ENCODE measurements at regions not wholly inside any gene's neighbourhood (a gene's known extent, or its start where the extent isn't known, plus 50 kb on each side); places are given as distances from the start of the nearest gene placed in this dataset.

GRCh38 chr14:106055289-106055688, 528.9 kb downstream of the TMEM121 start:
- H3F3A ChIP-seq (ENCODE audit: control insufficient read depth, insufficient read depth): no peaks in the 10 kb centered on the region

GRCh38 chr14:106058342-106058741, 532.0 kb downstream of the TMEM121 start:
- H3K4me1 ChIP-seq (ENCODE audit: control insufficient read depth, low read length): peaks cover 18% of the 10 kb centered on the region
- H4K20me1 ChIP-seq (ENCODE audit: control insufficient read depth, insufficient read depth, low read depth, low read length): no peaks in the 10 kb centered on the region
- no peak overlapping the region for H3K4me2 ChIP-seq (ENCODE audit: low read length)
- no peaks in the 10 kb centered on the region for H3K9me3 ChIP-seq (ENCODE audit: control insufficient read depth, insufficient read depth, low read length)
- H3K4me3 ChIP-seq (ENCODE audit: low read length): no peak overlapping the region
- no peaks in the 10 kb centered on the region for H3K36me3 ChIP-seq (ENCODE audit: control insufficient read depth, low read length)
- H3K27me3 ChIP-seq (ENCODE audit: control insufficient read depth, low read length): no peaks in the 10 kb centered on the region
- no peak for TF ChIP-seq CTCF (IDR thresholded peaks at IDR 0.05; ENCODE audit: low read depth, low read length, poor library complexity, severe bottlenecking)
- no peak for TF ChIP-seq EZH2phosphoT487 (IDR thresholded peaks at IDR 0.05; ENCODE audit: borderline replicate concordance, low read length)
- H3K27ac ChIP-seq (ENCODE audit: low read depth, low read length): no peak overlapping the region
- H3F3A ChIP-seq (ENCODE audit: control insufficient read depth, insufficient read depth): no peaks in the 10 kb centered on the region
- no peaks in the 10 kb centered on the region for H3K9me2 ChIP-seq (replicated peaks; ENCODE audit: control insufficient read depth, low read length)
- no peaks in the 10 kb centered on the region for H3K79me2 ChIP-seq (ENCODE audit: control insufficient read depth, low read length)

More at GRCh38 chr14:106055289-106055688, 528.9 kb downstream of the TMEM121 start:
- TF ChIP-seq EZH2phosphoT487 (IDR thresholded peaks at IDR 0.05; ENCODE audit: borderline replicate concordance, low read length) (no peak), CTCF (IDR thresholded peaks at IDR 0.05; ENCODE audit: low read depth, low read length, poor library complexity, severe bottlenecking) (no peak)
- Histone ChIP-seq H3K27ac (ENCODE audit: low read depth, low read length) (no peak overlapping the region), H3K79me2 (ENCODE audit: control insufficient read depth, low read length) (no peaks in the 10 kb centered on the region), H3K9me3 (ENCODE audit: control insufficient read depth, insufficient read depth, low read length) (no peaks in the 10 kb centered on the region), H3K9me2 (replicated peaks; ENCODE audit: control insufficient read depth, low read length) (no peaks in the 10 kb centered on the region), H4K20me1 (ENCODE audit: control insufficient read depth, insufficient read depth, low read depth, low read length) (no peaks in the 10 kb centered on the region), H3K36me3 (ENCODE audit: control insufficient read depth, low read length) (no peaks in the 10 kb centered on the region), H3K4me1 (ENCODE audit: control insufficient read depth, low read length) (no peaks in the 10 kb centered on the region), H3K4me3 (ENCODE audit: low read length) (no peak overlapping the region), H3K4me2 (ENCODE audit: low read length) (no peak overlapping the region), H3K27me3 (ENCODE audit: control insufficient read depth, low read length) (no peaks in the 10 kb centered on the region)

GRCh38 chr14:106060276-106060975, 534.0 kb downstream of the TMEM121 start:
- H3K9me2 ChIP-seq (replicated peaks; ENCODE audit: control insufficient read depth, low read length): no peaks in the 10 kb centered on the region
- peaks cover 18% of the 10 kb centered on the region for H3K4me1 ChIP-seq (ENCODE audit: control insufficient read depth, low read length)
- H3K4me2 ChIP-seq (ENCODE audit: low read length): no peak overlapping the region
- H3K36me3 ChIP-seq (ENCODE audit: control insufficient read depth, low read length): no peaks in the 10 kb centered on the region
- no peaks in the 10 kb centered on the region for H3F3A ChIP-seq (ENCODE audit: control insufficient read depth, insufficient read depth)
- H3K4me3 ChIP-seq (ENCODE audit: low read length): no peak overlapping the region
- no peaks in the 10 kb centered on the region for H3K27me3 ChIP-seq (ENCODE audit: control insufficient read depth, low read length)
- no peaks in the 10 kb centered on the region for H4K20me1 ChIP-seq (ENCODE audit: control insufficient read depth, insufficient read depth, low read depth, low read length)
- TF ChIP-seq EZH2phosphoT487 (IDR thresholded peaks at IDR 0.05; ENCODE audit: borderline replicate concordance, low read length): no peak
- TF ChIP-seq CTCF (IDR thresholded peaks at IDR 0.05; ENCODE audit: low read depth, low read length, poor library complexity, severe bottlenecking): no peak
- no peaks in the 10 kb centered on the region for H3K9me3 ChIP-seq (ENCODE audit: control insufficient read depth, insufficient read depth, low read length)
- no peak overlapping the region for H3K27ac ChIP-seq (ENCODE audit: low read depth, low read length)
- H3K79me2 ChIP-seq (ENCODE audit: control insufficient read depth, low read length): no peaks in the 10 kb centered on the region

Data from DOHH2 (cell line).